Hematopoietic multipotent progenitor cell (in vitro differentiated cells): ENCODE measurements at regions not wholly inside any gene's neighbourhood (a gene's known extent, or its start where the extent isn't known, plus 50 kb on each side); places are given as distances from the start of the nearest gene placed in this dataset.
"Not testable (repeated sequence)": the region's sequence is repeated elsewhere in the genome, so short reads cannot be mapped to it uniquely, and the experiment has no call there.

Source experiments
- DNase-seq, 3 donors: peaks; one replicate each; pipeline ENCODE4 v3.0.0-alpha.2; 2011 to 2015; ENCODE audit warnings: low read depth in 2 of 3, low spot score in 2 of 3

- no peak for DNase-seq
Observed at GRCh38 chr13:68987585-68987984, 1120.0 kb upstream of the ATXN8OS start.

GRCh38 chr13:68984688-68985319 lies 1122.8 kb upstream of the ATXN8OS start:
- no peak for DNase-seq

GRCh38 chr13:68982961-68983619 lies 1124.5 kb upstream of the ATXN8OS start:
- DNase-seq = no peak

GRCh38 chr13:68976287-68976686 lies 1131.3 kb upstream of the ATXN8OS start:
- DNase-seq = no peak

- DNase-seq = no peak
Observed at GRCh38 chr13:68970532-68970931, 1137.1 kb upstream of the ATXN8OS start.

- DNase-seq = no peak
Observed at GRCh38 chr13:68948586-68948985, 1159.0 kb upstream of the ATXN8OS start.

- DNase-seq = no peak
Observed at GRCh38 chr13:68944272-68944671, 1163.4 kb upstream of the ATXN8OS start.

GRCh38 chr13:68940049-68940448 lies 1167.6 kb upstream of the ATXN8OS start:
- DNase-seq = no peak

- DNase-seq = no peak
Observed at GRCh38 chr13:68938639-68939038, 1169.0 kb upstream of the ATXN8OS start.

GRCh38 chr13:68929075-68929745 lies 1178.4 kb upstream of the ATXN8OS start:
- no peak for DNase-seq

GRCh38 chr13:68927387-68928026 lies 1180.1 kb upstream of the ATXN8OS start:
- DNase-seq = peak in 2 of 3 donors; percentile 24 to 45

- DNase-seq = no peak
Observed at GRCh38 chr13:68923995-68924394, 1183.6 kb upstream of the ATXN8OS start.

- no peak for DNase-seq
Observed at GRCh38 chr13:68908879-68909278, 1198.7 kb upstream of the ATXN8OS start.

GRCh38 chr13:68905186-68905585 lies 1202.4 kb upstream of the ATXN8OS start:
- no peak for DNase-seq

- no peak for DNase-seq
Observed at GRCh38 chr13:68897331-68897928, 1210.2 kb upstream of the ATXN8OS start.

- DNase-seq = no peak
Observed at GRCh38 chr13:68895696-68896095, 1211.9 kb upstream of the ATXN8OS start.

GRCh38 chr13:68893721-68894120 lies 1213.9 kb upstream of the ATXN8OS start:
- DNase-seq = not testable (repeated sequence)

- not testable (repeated sequence) for DNase-seq
Observed at GRCh38 chr13:68892596-68892995, 1215.0 kb upstream of the ATXN8OS start.

- not testable (repeated sequence) for DNase-seq
Observed at GRCh38 chr13:68890101-68890500, 1217.5 kb upstream of the ATXN8OS start.

- DNase-seq = no peak
Observed at GRCh38 chr13:68888832-68889231, 1218.8 kb upstream of the ATXN8OS start.

- DNase-seq = no peak
Observed at GRCh38 chr13:68872338-68872737, 1235.3 kb upstream of the ATXN8OS start.
